GM12878 (cell line): ENCODE measurements at regions not wholly inside any gene's neighbourhood (a gene's known extent, or its start where the extent isn't known, plus 50 kb on each side); places are given as distances from the start of the nearest gene placed in this dataset.

Experiments used
- CBFB ChIP-seq: IDR thresholded peaks from 2 replicates; pipeline ENCODE4 v1.6.1; 2016; ENCODE audit warnings: antibody characterized with exemption, low read depth
- CHD4 ChIP-seq: fragments of 200-600 bp; sonication (generic); IDR thresholded peaks from 2 replicates; pipeline ENCODE4 v1.6.1; 2016; ENCODE audit warnings: mild to moderate bottlenecking
- EZH2 ChIP-seq: IDR thresholded peaks from 2 replicates; pipeline ENCODE4 v1.6.1; 2012; ENCODE audit warnings: low read depth, mild to moderate bottlenecking, control low read depth, inconsistent platforms, low read length, borderline replicate concordance; ENCODE audit not compliant: control insufficient read depth
- KAT2A ChIP-seq: conservative IDR thresholded peaks from 2 replicates; pipeline ENCODE4 v1.6.1; 2011; ENCODE audit warnings: low read depth, low read length; ENCODE audit not compliant: control insufficient read depth
- MTA2 ChIP-seq: fragments of 450-650 bp; IDR thresholded peaks from 2 replicates; pipeline ENCODE4 v1.6.1; 2016; ENCODE audit warnings: low read depth, mild to moderate bottlenecking, moderate library complexity
- POU2F2 ChIP-seq: IDR thresholded peaks from 3 replicates; pipeline ENCODE4 v1.6.1; 2011; ENCODE audit warnings: low read depth, mild to moderate bottlenecking, low read length, borderline replicate concordance
- SUZ12 ChIP-seq: fragments of 200-600 bp; sonication (generic); IDR thresholded peaks from one replicate; pipeline ENCODE4 v1.6.1; 2018; ENCODE audit warnings: antibody characterized with exemption, mild to moderate bottlenecking; ENCODE audit not compliant: unreplicated experiment
- TF ChIP-seq, protein P1 (sequence below): IDR thresholded peaks from 2 replicates; pipeline ENCODE4 v1.6.1; 2011; ENCODE audit warnings: borderline replicate concordance, low read depth, mild to moderate bottlenecking, moderate library complexity, mixed read lengths, low read length; ENCODE audit not compliant: insufficient read depth; ENCODE audit errors: extremely low read length
- TF ChIP-seq, protein P2 (sequence below): IDR thresholded peaks from 2 replicates; pipeline ENCODE4 v1.6.1; 2011; ENCODE audit warnings: low read depth, mild to moderate bottlenecking, low read length, moderate library complexity, borderline replicate concordance; ENCODE audit errors: extremely low read depth

DNA sequence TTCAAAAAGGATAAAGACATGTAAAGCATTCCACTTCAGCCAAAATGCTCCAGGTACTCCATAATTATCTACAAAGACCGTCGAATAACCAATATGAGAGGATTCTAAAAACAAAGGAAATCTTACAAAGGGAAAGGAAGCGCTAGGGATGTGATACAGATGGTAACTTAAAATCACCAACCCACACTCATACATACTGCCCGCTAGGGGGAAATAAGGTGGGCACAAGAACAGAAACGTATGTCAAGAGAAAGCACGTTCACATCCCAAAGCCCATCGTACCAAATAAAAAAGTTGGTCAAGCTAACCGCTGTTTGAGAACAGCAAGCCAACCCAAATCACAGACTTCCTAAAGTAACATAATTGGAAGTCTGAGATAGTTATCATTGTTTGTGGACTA, 429.4 kb downstream of the SHQ1 start:
- TF ChIP-seq POU2F2 (no peak), CBFB (no peak), SUZ12 (no peak), KAT2A (no peak), EZH2 (no peak), CHD4 (no peak), MTA2 (no peak)
- TF ChIP-seq, protein P1, sequence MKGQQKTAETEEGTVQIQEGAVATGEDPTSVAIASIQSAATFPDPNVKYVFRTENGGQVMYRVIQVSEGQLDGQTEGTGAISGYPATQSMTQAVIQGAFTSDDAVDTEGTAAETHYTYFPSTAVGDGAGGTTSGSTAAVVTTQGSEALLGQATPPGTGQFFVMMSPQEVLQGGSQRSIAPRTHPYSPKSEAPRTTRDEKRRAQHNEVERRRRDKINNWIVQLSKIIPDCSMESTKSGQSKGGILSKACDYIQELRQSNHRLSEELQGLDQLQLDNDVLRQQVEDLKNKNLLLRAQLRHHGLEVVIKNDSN: no peak
- TF ChIP-seq, protein P2, sequence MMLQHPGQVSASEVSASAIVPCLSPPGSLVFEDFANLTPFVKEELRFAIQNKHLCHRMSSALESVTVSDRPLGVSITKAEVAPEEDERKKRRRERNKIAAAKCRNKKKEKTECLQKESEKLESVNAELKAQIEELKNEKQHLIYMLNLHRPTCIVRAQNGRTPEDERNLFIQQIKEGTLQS: no peak
